ENCODE measurements at regions not wholly inside any gene's neighbourhood (a gene's known extent, or its start where the extent isn't known, plus 50 kb on each side); places are given as distances from the start of the nearest gene placed in this dataset.

GRCh38 chr6:9933677-9934076 is 481.2 kb downstream of the TFAP2A start:
- TF ChIP-seq TCF12 (IDR thresholded peaks at IDR 0.05; ENCODE audit: low read depth) (no peak), TAF1 (IDR thresholded peaks at IDR 0.05; ENCODE audit: low read depth) (no peak), RAD21 (IDR thresholded peaks at IDR 0.05; ENCODE audit: low read depth) (no peak), EP300 (IDR thresholded peaks at IDR 0.05; ENCODE audit: borderline replicate concordance) (no peak), CREB1 (IDR thresholded peaks at IDR 0.05; ENCODE audit: low read depth) (no peak), CEBPB (IDR thresholded peaks at IDR 0.05) (no peak)

Data from Ishikawa (cell line).